ENCODE measurements at regions not wholly inside any gene's neighbourhood (a gene's known extent, or its start where the extent isn't known, plus 50 kb on each side); places are given as distances from the start of the nearest gene placed in this dataset.

- TF ChIP-seq, protein P1, sequence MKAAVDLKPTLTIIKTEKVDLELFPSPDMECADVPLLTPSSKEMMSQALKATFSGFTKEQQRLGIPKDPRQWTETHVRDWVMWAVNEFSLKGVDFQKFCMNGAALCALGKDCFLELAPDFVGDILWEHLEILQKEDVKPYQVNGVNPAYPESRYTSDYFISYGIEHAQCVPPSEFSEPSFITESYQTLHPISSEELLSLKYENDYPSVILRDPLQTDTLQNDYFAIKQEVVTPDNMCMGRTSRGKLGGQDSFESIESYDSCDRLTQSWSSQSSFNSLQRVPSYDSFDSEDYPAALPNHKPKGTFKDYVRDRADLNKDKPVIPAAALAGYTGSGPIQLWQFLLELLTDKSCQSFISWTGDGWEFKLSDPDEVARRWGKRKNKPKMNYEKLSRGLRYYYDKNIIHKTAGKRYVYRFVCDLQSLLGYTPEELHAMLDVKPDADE (IDR thresholded peaks at IDR 0.05) = no peak
- TF ChIP-seq, protein P2, sequence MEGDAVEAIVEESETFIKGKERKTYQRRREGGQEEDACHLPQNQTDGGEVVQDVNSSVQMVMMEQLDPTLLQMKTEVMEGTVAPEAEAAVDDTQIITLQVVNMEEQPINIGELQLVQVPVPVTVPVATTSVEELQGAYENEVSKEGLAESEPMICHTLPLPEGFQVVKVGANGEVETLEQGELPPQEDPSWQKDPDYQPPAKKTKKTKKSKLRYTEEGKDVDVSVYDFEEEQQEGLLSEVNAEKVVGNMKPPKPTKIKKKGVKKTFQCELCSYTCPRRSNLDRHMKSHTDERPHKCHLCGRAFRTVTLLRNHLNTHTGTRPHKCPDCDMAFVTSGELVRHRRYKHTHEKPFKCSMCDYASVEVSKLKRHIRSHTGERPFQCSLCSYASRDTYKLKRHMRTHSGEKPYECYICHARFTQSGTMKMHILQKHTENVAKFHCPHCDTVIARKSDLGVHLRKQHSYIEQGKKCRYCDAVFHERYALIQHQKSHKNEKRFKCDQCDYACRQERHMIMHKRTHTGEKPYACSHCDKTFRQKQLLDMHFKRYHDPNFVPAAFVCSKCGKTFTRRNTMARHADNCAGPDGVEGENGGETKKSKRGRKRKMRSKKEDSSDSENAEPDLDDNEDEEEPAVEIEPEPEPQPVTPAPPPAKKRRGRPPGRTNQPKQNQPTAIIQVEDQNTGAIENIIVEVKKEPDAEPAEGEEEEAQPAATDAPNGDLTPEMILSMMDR (conservative IDR thresholded peaks at IDR 0.05; ENCODE audit: low read depth in 2 of 2) = no peak
- no peak for TF ChIP-seq STAT1 (IDR thresholded peaks at IDR 0.05; ENCODE audit: unreplicated experiment)
- TF ChIP-seq NANOG (IDR thresholded peaks at IDR 0.05; ENCODE audit: borderline replicate concordance) = no peak
- no peak for TF ChIP-seq POLR2AphosphoS5 (IDR thresholded peaks at IDR 0.05; ENCODE audit: low read depth)
- TF ChIP-seq JUNB (IDR thresholded peaks at IDR 0.05; ENCODE audit: unreplicated experiment) = no peak
Observed at GRCh38 chr14:86604561-86604960, 1074.6 kb downstream of the FLRT2 start (continued).

DNA sequence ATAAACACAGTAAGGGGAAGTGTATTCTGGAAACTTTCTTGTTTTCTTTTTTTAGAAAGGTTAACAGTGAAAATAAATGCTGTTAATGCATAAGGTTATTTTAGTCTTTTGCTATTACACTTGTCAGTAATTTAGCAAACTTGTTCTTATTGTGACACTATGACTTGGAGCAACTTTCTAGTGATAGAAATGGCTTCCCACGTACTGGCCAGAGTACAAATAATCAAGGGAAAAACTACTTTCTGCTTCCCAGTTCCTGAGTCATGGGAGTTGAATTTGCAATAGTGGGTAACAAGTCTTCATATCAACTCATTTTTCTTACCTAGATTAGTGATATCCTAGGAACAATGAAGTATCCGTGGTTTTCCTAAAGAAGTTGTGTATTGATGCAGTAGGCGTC, 1072.3 kb downstream of the FLRT2 start:
- Histone ChIP-seq H2AFZ (no peak overlapping the region), H3K27ac (ENCODE audit: low read depth) (no peak overlapping the region), H3K36me3 (ENCODE audit: insufficient read depth) (no peaks in the 10 kb centered on the region), H3K79me2 (replicated peaks; ENCODE audit: insufficient read depth) (no peaks in the 10 kb centered on the region), H4K20me1 (replicated peaks; ENCODE audit: insufficient read depth) (no peaks in the 10 kb centered on the region), H3K4me2 (no peak overlapping the region), H3K9me2 (ENCODE audit: insufficient read depth) (no peaks in the 10 kb centered on the region), H3K4me3 (no peak overlapping the region), H3F3A (replicated peaks; ENCODE audit: low read depth) (no peaks in the 10 kb centered on the region), H3K4me1 (ENCODE audit: insufficient read depth) (no peaks in the 10 kb centered on the region), H3K27me3 (ENCODE audit: insufficient read depth) (no peaks in the 10 kb centered on the region)
- no peaks in the 10 kb centered on the region for H3K4me1 Mint-ChIP-seq
- ATAC-seq (no peak), DNase-seq (ENCODE audit: low spot score) (no peak)
- no peak for TF ChIP-seq ZNF114 (CRISPR knock-in tag; IDR thresholded peaks at IDR 0.05)
- TF ChIP-seq CREB1 (CRISPR knock-in tag; IDR thresholded peaks at IDR 0.05; ENCODE audit: low read depth) = no peak
- TF ChIP-seq ZNF462 (CRISPR knock-in tag; IDR thresholded peaks at IDR 0.05) = no peak
- TF ChIP-seq ZNF331 (CRISPR knock-in tag; IDR thresholded peaks at IDR 0.05; ENCODE audit: low read depth) = no peak
- TF ChIP-seq, protein P2 (conservative IDR thresholded peaks at IDR 0.05; ENCODE audit: low read depth in 2 of 2) = no peak
- no peak for TF ChIP-seq STAT1 (IDR thresholded peaks at IDR 0.05; ENCODE audit: unreplicated experiment)
- no peak for TF ChIP-seq JUNB (IDR thresholded peaks at IDR 0.05; ENCODE audit: unreplicated experiment)
- H3K4me3 Mint-ChIP-seq = no peak overlapping the region
- no peaks in the 10 kb centered on the region for H3K27me3 Mint-ChIP-seq (ENCODE audit: insufficient read depth, low read depth, poor library complexity)
- H3K27ac Mint-ChIP-seq = no peak overlapping the region
- no peaks in the 10 kb centered on the region for H3K9me3 Mint-ChIP-seq
- no peaks in the 10 kb centered on the region for H3K36me3 Mint-ChIP-seq (ENCODE audit: low read depth)

Measured in GM23338 (cell line).